HG03159 (cell line): ENCODE measurements at regions not wholly inside any gene's neighbourhood (a gene's known extent, or its start where the extent isn't known, plus 50 kb on each side); places are given as distances from the start of the nearest gene placed in this dataset.

Experiments
- ATAC-seq: cut with Tn5 transposase; IDR thresholded peaks from one replicate; pipeline ENCODE4 v1.9.1; 2021; ENCODE audit warnings: mild to moderate bottlenecking, moderate library complexity; ENCODE audit not compliant: unreplicated experiment

GRCh38 chr10:117944676-117945447 lies 101.9 kb downstream of the RAB11FIP2 start:
- peak; percentile 57 for ATAC-seq

GRCh38 chr10:117945651-117946050 lies 101.1 kb downstream of the RAB11FIP2 start:
- ATAC-seq, result no peak

- no peak for ATAC-seq
Measured at GRCh38 chr10:117946525-117947070, 100.1 kb downstream of the RAB11FIP2 start.

- ATAC-seq, result no peak
Measured at GRCh38 chr10:117948493-117948892, 98.2 kb downstream of the RAB11FIP2 start.

- no peak for ATAC-seq
Measured at GRCh38 chr10:117950408-117950807, 96.3 kb downstream of the RAB11FIP2 start.
